B cell (primary cell): ENCODE measurements at regions not wholly inside any gene's neighbourhood (a gene's known extent, or its start where the extent isn't known, plus 50 kb on each side); places are given as distances from the start of the nearest gene placed in this dataset.

Source experiments
- ATAC-seq: fragments of 200-7000 bp; cut with Tn5 transposase; one replicate; pipeline ENCODE4 v1.10.0; 2021; ENCODE audit warnings: low read depth, mild to moderate bottlenecking, moderate number of reproducible peaks, moderate library complexity
- CTCF ChIA-PET: fragments of 350-600 bp; sonication (Branson Sonifier 250); formaldehyde crosslinking; loops from one replicate; lab custom pipeline; 2021; ENCODE audit warnings: antibody characterized with exemption, inconsistent platforms; lab: Charles Lee
- POLR2A ChIA-PET: fragments of 350-600 bp; sonication (Branson Sonifier 250); formaldehyde crosslinking; loops from one replicate; lab custom pipeline; 2021; ENCODE audit warnings: antibody characterized with exemption; lab: Charles Lee
- DNase-seq: peaks from one replicate; pipeline ENCODE4 v3.0.0; 2013
- H2AFZ ChIP-seq: 2 replicates; pipeline ENCODE4 v1.6.1; 2012; ENCODE audit warnings: mild to moderate bottlenecking, low read depth, low read length; ENCODE audit not compliant: insufficient read depth, poor library complexity, severe bottlenecking
- H3K27ac ChIP-seq, 2 donors: 1 replicate in 1 of 2; 2 replicates in 1 of 2; pipeline ENCODE4 v1.5.1; 2012 to 2013; ENCODE audit warnings: low read length in 2 of 2, mild to moderate bottlenecking in 2 of 2, moderate library complexity in 1 of 2
- H3K27me3 ChIP-seq, 4 experiments: fragments of 200-600 bp in 1 of 4; sonication (generic) in 1 of 4; replicated peaks in 1 of 4; 1 replicate in 2 of 4; 2 replicates in 2 of 4; pipeline versions ENCODE4 v1.6.1 to v1.7.0; 2013 to 2016; ENCODE audit warnings: low read length in 3 of 4, mild to moderate bottlenecking in 2 of 4, mixed read lengths in 1 of 4, moderate library complexity in 1 of 4; ENCODE audit not compliant: insufficient read depth in 4 of 4, control insufficient read depth in 3 of 4; ENCODE audit errors: control extremely low read depth in 1 of 4
- H3K36me3 ChIP-seq, 2 experiments: replicated peaks in 1 of 2; 1 replicate in 1 of 2; 2 replicates in 1 of 2; pipeline versions ENCODE4 v1.6.1 to v1.7.1; 2013; ENCODE audit warnings: low read length in 1 of 2; ENCODE audit not compliant: insufficient read depth in 2 of 2, control insufficient read depth in 1 of 2; ENCODE audit errors: control extremely low read depth in 1 of 2, extremely low read depth in 1 of 2
- H3K4me1 ChIP-seq, 2 donors: fragments of 200-600 bp in 1 of 2; sonication (generic) in 1 of 2; 1 replicate in 1 of 2; 2 replicates in 1 of 2; pipeline versions ENCODE4 v1.5.1 to v1.6.1; 2013 to 2017; ENCODE audit warnings: low read length in 2 of 2; ENCODE audit not compliant: control insufficient read depth in 2 of 2, insufficient read depth in 2 of 2
- H3K4me2 ChIP-seq: replicated peaks from 2 replicates; pipeline ENCODE3; 2012; ENCODE audit warnings: mild to moderate bottlenecking, low read depth, low read length; ENCODE audit not compliant: poor library complexity, severe bottlenecking
- H3K4me3 ChIP-seq, 5 experiments: fragments of 200-600 bp in 1 of 5; sonication (generic) in 1 of 5; 1 replicate in 3 of 5; 2 replicates in 2 of 5; pipeline versions ENCODE4 v1.5.1 to v1.7.0; 2011 to 2016; ENCODE audit warnings: low read length in 4 of 5, mild to moderate bottlenecking in 4 of 5, low read depth in 2 of 5, control low read depth in 1 of 5, moderate library complexity in 1 of 5; ENCODE audit not compliant: insufficient read depth in 1 of 5; ENCODE audit errors: control extremely low read depth in 1 of 5, extremely low read depth in 1 of 5
- H3K79me2 ChIP-seq: fragments of 200-600 bp; sonication (generic); one replicate; pipeline ENCODE4 v1.6.0; 2016; ENCODE audit warnings: low read length; ENCODE audit not compliant: control insufficient read depth, insufficient read depth
- H3K9ac ChIP-seq: fragments of 200-600 bp; sonication (generic); 2 replicates; pipeline ENCODE4 v1.6.1; 2017; ENCODE audit warnings: mild to moderate bottlenecking, low read length, moderate library complexity
- H3K9me3 ChIP-seq, 3 donors: one replicate each; pipeline versions ENCODE4 v1.6.1 to v1.7.1; 2013; ENCODE audit warnings: low read length in 2 of 3; ENCODE audit not compliant: control insufficient read depth in 2 of 3, insufficient read depth in 1 of 3; ENCODE audit errors: control extremely low read depth in 1 of 3
- H4K20me1 ChIP-seq: 2 replicates; pipeline ENCODE4 v1.6.0; 2012; ENCODE audit warnings: mild to moderate bottlenecking, low read length; ENCODE audit not compliant: insufficient read depth, control insufficient read depth, poor library complexity, severe bottlenecking
- H3K27ac Mint-ChIP-seq: one replicate; pipeline ENCODE4 v1.8.0; 2021; ENCODE audit warnings: mixed read lengths
- H3K27me3 Mint-ChIP-seq: one replicate; pipeline ENCODE4 v1.8.0; 2021; ENCODE audit warnings: mixed read lengths
- H3K4me1 Mint-ChIP-seq: one replicate; pipeline ENCODE4 v1.8.0; 2021; ENCODE audit warnings: mixed read lengths
- H3K4me3 Mint-ChIP-seq: one replicate; pipeline ENCODE4 v1.8.0; 2021; ENCODE audit warnings: mixed read lengths
- H3K9me3 Mint-ChIP-seq: one replicate; pipeline ENCODE4 v1.8.0; 2022; ENCODE audit warnings: mixed read lengths; ENCODE audit not compliant: insufficient read depth
- CTCF ChIP-seq: fragments of 200-600 bp; IDR thresholded peaks from one replicate; pipeline ENCODE4 v1.8.0; 2022; ENCODE audit warnings: antibody characterized with exemption, mild to moderate bottlenecking
- EZH2 ChIP-seq: IDR thresholded peaks from 2 replicates; pipeline ENCODE4 v1.6.1; 2012; ENCODE audit warnings: borderline replicate concordance, low read depth, mild to moderate bottlenecking, moderate library complexity, low read length; ENCODE audit not compliant: insufficient read depth, poor library complexity, severe bottlenecking
- WGBS: methylation state at CpG from one replicate; pipeline ENCODE4 v1.1.5; 2013; ENCODE audit warnings: missing lambda C conversion rate; ENCODE audit not compliant: insufficient coverage; 5-methylcytosine and 5-hydroxymethylcytosine counted together
- intact Hi-C: fragments of 100-400 bp; cut with micrococcal nuclease; formaldehyde crosslinking; loops from one replicate; pipeline ENCODE4 v1.10.0; 2022

GRCh38 chr12:85663631-85664030 lies 172.6 kb downstream of the RASSF9 start:
- no peaks in the 10 kb centered on the region for H3K4me1 ChIP-seq
- no peak overlapping the region for H2AFZ ChIP-seq
- DNase-seq (no peak), ATAC-seq (no peak)
- ChIA-PET CTCF (no interaction called here), POLR2A (no interaction called here)
- peaks cover 2% of the 10 kb centered on the region for H3K9me3 Mint-ChIP-seq
- H3K79me2 ChIP-seq, result no peaks in the 10 kb centered on the region
- intact Hi-C loops, result no loop called here
- H3K27me3 Mint-ChIP-seq, result no peaks in the 10 kb centered on the region
- H3K9me3 ChIP-seq, result peaks cover 0 to 14% (median 0%) of the 10 kb centered on the region in 3 donors
- H3K27ac Mint-ChIP-seq, result no peak overlapping the region
- WGBS, result 40% methylated on average over 1 of the region's 5 CpGs
- no peaks in the 10 kb centered on the region for H3K4me1 Mint-ChIP-seq
- H3K4me2 ChIP-seq, result no peak overlapping the region
- H3K27ac ChIP-seq, result no peak overlapping the region
- no peaks in the 10 kb centered on the region for H3K36me3 ChIP-seq
- no peak overlapping the region for H3K4me3 ChIP-seq
- no peak overlapping the region for H3K4me3 Mint-ChIP-seq
- no peaks in the 10 kb centered on the region for H3K27me3 ChIP-seq
- no peak for TF ChIP-seq EZH2
- TF ChIP-seq CTCF, result no peak
- H4K20me1 ChIP-seq, result no peaks in the 10 kb centered on the region
- no peak overlapping the region for H3K9ac ChIP-seq

GRCh38 chr12:85664429-85664828 lies 171.8 kb downstream of the RASSF9 start:
- H2AFZ ChIP-seq, result no peak overlapping the region
- H3K4me1 ChIP-seq, result no peaks in the 10 kb centered on the region
- H3K27ac ChIP-seq, result no peak overlapping the region
- H3K4me1 Mint-ChIP-seq, result no peaks in the 10 kb centered on the region
- ATAC-seq, result no peak
- H3K4me3 ChIP-seq, result no peak overlapping the region
- no peaks in the 10 kb centered on the region for H4K20me1 ChIP-seq
- POLR2A ChIA-PET, result no interaction called here
- TF ChIP-seq CTCF (no peak), EZH2 (no peak)
- no peak overlapping the region for H3K4me2 ChIP-seq
- H3K9ac ChIP-seq, result no peak overlapping the region
- peaks cover 0 to 9% (median 0%) of the 10 kb centered on the region in 3 donors for H3K9me3 ChIP-seq
- CTCF ChIA-PET, result no interaction called here
- no peaks in the 10 kb centered on the region for H3K79me2 ChIP-seq
- no peaks in the 10 kb centered on the region for H3K9me3 Mint-ChIP-seq
- H3K27ac Mint-ChIP-seq, result no peak overlapping the region
- intact Hi-C loops, result no loop called here
- H3K4me3 Mint-ChIP-seq, result no peak overlapping the region
- H3K27me3 ChIP-seq, result no peaks in the 10 kb centered on the region
- H3K27me3 Mint-ChIP-seq, result no peaks in the 10 kb centered on the region
- no peaks in the 10 kb centered on the region for H3K36me3 ChIP-seq
- DNase-seq, result no peak
